Kidney (tissue), 13 donors: ENCODE measurements at regions not wholly inside any gene's neighbourhood (a gene's known extent, or its start where the extent isn't known, plus 50 kb on each side); places are given as distances from the start of the nearest gene placed in this dataset.

ENCODE experiments used
- DNase-seq, 5 donors: peaks; one replicate each; pipeline ENCODE4 v3.0.0-alpha.2; 2013 to 2020
- FAIRE-seq: peaks from 2 replicates; lab custom pipeline; 2012; peaks lifted over from hg19 to GRCh38; lab: Jason Lieb, UNC
- H3K27ac ChIP-seq, 2 donors: one replicate each; pipeline ENCODE4 v1.7.0; 2013; ENCODE audit warnings: low read depth in 2 of 2, low read length in 2 of 2, inconsistent platforms in 1 of 2
- H3K27me3 ChIP-seq: one replicate; pipeline ENCODE4 v1.7.1; 2013; ENCODE audit warnings: low read length, inconsistent platforms; ENCODE audit not compliant: control insufficient read depth, insufficient read depth
- H3K36me3 ChIP-seq, 3 donors: one replicate each; pipeline versions ENCODE4 v1.7.0 to v1.7.1; 2013; ENCODE audit warnings: low read length in 3 of 3, control low read depth in 1 of 3, inconsistent platforms in 1 of 3; ENCODE audit not compliant: insufficient read depth in 3 of 3, control insufficient read depth in 2 of 3
- H3K4me1 ChIP-seq, 3 donors: one replicate each; pipeline versions ENCODE4 v1.7.0 to v1.7.1; 2013; ENCODE audit warnings: low read length in 3 of 3, inconsistent platforms in 1 of 3, low read depth in 1 of 3; ENCODE audit not compliant: control insufficient read depth in 2 of 3, insufficient read depth in 2 of 3
- H3K4me3 ChIP-seq, 3 donors: one replicate each; pipeline versions ENCODE4 v1.7.0 to v1.8.1; 2013; ENCODE audit warnings: low read length in 3 of 3, control low read depth in 1 of 3, inconsistent platforms in 1 of 3
- H3K9ac ChIP-seq, 3 donors: one replicate each; pipeline versions ENCODE4 v1.7.0 to v1.7.1; 2013; ENCODE audit warnings: low read length in 3 of 3, control low read depth in 1 of 3, inconsistent platforms in 1 of 3
- H3K9me3 ChIP-seq, 3 donors: one replicate each; pipeline versions ENCODE4 v1.7.0 to v1.7.1; 2013; ENCODE audit warnings: low read length in 3 of 3, control low read depth in 1 of 3, inconsistent platforms in 1 of 3; ENCODE audit not compliant: control insufficient read depth in 2 of 3, insufficient read depth in 1 of 3
- CTCF ChIP-seq: IDR thresholded peaks from 3 replicates; pipeline ENCODE4 v1.5.1; 2012; ENCODE audit warnings: mild to moderate bottlenecking, moderate library complexity, borderline replicate concordance; ENCODE audit not compliant: insufficient read depth; ENCODE audit errors: extremely low read depth
- intact Hi-C: fragments of 100-400 bp; cut with DNase I; formaldehyde crosslinking; loops from one replicate; pipeline ENCODE4 v1.11.1; 2022
- donor health status: control.
- donor health status: control.
- donor health status: control.
- donor health status: control.
- donor health status: control.
- donor health status: DM: yes; HTN: yes; CAD: no.
- donor health status: Normal renal cell carcinoma (clear cell type).

DNA sequence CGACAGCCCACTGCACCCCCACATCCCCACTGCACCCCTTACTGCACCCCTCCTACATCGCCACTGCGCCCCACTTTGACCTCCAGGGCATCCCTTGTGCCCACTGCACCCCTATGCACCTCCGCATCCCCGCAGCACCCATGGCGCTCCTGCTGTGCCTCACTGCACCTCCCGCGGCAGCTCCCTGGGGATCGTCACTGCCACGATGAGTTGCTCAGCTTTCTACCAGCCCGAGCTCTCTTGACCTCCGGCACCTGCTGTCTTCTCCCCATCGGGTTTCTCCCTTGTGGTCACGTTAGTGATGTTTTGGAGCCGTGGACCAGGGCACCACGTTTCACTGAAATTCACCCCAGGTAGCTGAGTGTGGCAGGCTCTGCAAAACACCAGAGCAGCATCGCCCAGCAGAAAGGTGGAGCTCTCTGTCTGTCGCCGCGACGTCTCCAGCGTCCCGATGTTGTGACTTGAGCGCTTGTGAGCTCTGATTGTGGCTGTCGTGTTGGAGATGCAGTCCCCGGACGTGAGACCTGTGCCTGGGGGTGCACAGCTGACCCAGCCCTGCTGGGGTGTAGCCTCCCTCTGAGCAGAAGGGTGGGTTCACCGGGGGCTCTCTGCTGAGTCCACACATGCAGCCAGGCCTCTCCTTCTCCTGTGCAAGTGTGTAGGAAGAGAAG lies 147.7 kb downstream of the DNAJB6 start:
- DNase-seq (peak in 1 of 5 donors; percentile 24), FAIRE-seq (no peak)
- no peak overlapping the region for H3K4me3 ChIP-seq
- H3K9me3 ChIP-seq = peaks cover 0 to 6% (median 0%) of the 10 kb centered on the region in 3 donors
- no peak overlapping the region for H3K27ac ChIP-seq
- no peaks in the 10 kb centered on the region for H3K27me3 ChIP-seq
- H3K9ac ChIP-seq = no peak overlapping the region
- no peaks in the 10 kb centered on the region for H3K36me3 ChIP-seq
- no peak for TF ChIP-seq CTCF
- intact Hi-C loops = no loop called here
- no peaks in the 10 kb centered on the region for H3K4me1 ChIP-seq

- FAIRE-seq = no peak
- peak in 1 of 5 donors; percentile 10 for DNase-seq
These were observed 148.6 kb downstream of the DNAJB6 start for GRCh38 chr7:157485361-157485831.

DNA sequence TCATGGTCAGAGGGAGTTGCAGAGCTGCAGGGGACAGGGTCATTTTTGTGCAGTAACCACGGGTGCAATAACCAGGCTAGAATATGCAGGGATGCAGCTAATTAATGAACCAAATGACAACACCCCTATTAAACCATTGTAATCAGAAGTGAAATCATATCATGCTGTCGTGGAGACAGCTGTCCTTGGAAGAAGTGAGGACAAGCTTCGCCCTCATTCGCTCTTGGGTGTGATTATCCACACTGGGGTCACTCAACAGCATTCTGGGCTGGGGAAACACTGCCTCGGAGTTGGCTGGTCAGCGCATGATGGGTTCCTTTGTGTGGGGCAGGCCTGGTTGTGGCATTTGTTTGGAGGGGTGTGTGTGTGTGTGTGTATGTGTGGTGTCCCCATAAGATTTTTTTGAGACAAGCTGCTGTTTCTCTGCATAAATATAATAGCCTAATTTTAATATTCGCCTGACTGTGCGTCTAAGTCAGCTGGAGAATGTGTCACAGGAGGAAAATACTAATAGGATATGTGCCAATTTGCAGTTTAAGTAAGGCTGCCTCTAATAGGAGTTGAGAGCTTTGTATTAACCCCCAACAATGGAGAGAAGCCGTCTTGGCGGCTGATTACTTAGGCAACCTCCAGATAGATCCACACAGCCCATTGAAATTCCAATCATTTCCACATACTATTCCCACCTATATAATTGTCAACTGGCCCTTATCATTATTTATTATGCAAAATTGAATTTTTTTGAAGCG lies 149.4 kb downstream of the DNAJB6 start:
- intact Hi-C loops = no loop called here
- TF ChIP-seq CTCF = no peak
- FAIRE-seq = no peak

More at GRCh38 chr7:157485361-157485831, 148.6 kb downstream of the DNAJB6 start:
- Histone ChIP-seq H3K4me1 (no peaks in the 10 kb centered on the region), H3K9ac (no peak overlapping the region), H3K9me3 (peaks cover 0 to 6% (median 0%) of the 10 kb centered on the region in 3 donors), H3K4me3 (no peak overlapping the region), H3K36me3 (no peaks in the 10 kb centered on the region), H3K27ac (no peak overlapping the region), H3K27me3 (no peaks in the 10 kb centered on the region)
- no peak for TF ChIP-seq CTCF
- intact Hi-C loops = no loop called here

More for the DNA sequence above, 149.4 kb downstream of the DNAJB6 start:
- H3K36me3 ChIP-seq = no peaks in the 10 kb centered on the region
- H3K27me3 ChIP-seq = no peaks in the 10 kb centered on the region
- no peak overlapping the region for H3K9ac ChIP-seq
- no peak overlapping the region for H3K4me3 ChIP-seq
- no peaks in the 10 kb centered on the region for H3K4me1 ChIP-seq
- no peak for DNase-seq
- no peak overlapping the region for H3K27ac ChIP-seq
- H3K9me3 ChIP-seq = peaks cover 0 to 5% (median 2%) of the 10 kb centered on the region in 3 donors
